CD4-positive, alpha-beta T cell (primary cell): ENCODE measurements at regions not wholly inside any gene's neighbourhood (a gene's known extent, or its start where the extent isn't known, plus 50 kb on each side); places are given as distances from the start of the nearest gene placed in this dataset.
"Not testable (repeated sequence)": the region's sequence is repeated elsewhere in the genome, so short reads cannot be mapped to it uniquely, and the experiment has no call there.

Experiments used
- ATAC-seq: fragments of 200-7000 bp; cut with Tn5 transposase; one replicate; pipeline ENCODE4 v1.10.0; 2022; ENCODE audit warnings: mild to moderate bottlenecking; ENCODE audit not compliant: poor library complexity
- CTCF ChIA-PET: fragments of 350-600 bp; sonication (Branson Sonifier 250); formaldehyde crosslinking; loops from one replicate; lab custom pipeline; 2021; ENCODE audit warnings: antibody characterized with exemption, inconsistent platforms; lab: Charles Lee
- POLR2A ChIA-PET: fragments of 350-600 bp; sonication (Branson Sonifier 250); formaldehyde crosslinking; loops from one replicate; lab custom pipeline; 2021; ENCODE audit warnings: antibody characterized with exemption, inconsistent platforms; lab: Charles Lee
- DNase-seq, 14 experiments: peaks; one replicate each; pipeline ENCODE4 v3.0.0-alpha.2; 2013 to 2020; ENCODE audit warnings: mixed read lengths in 2 of 14
- H3K27ac ChIP-seq, 2 donors: one replicate each; pipeline versions ENCODE4 v1.5.1 to v1.7.0; 2013; ENCODE audit warnings: low read length in 2 of 2, low read depth in 1 of 2, mild to moderate bottlenecking in 1 of 2
- H3K27me3 ChIP-seq, 2 experiments: 1 replicate in 1 of 2; 2 replicates in 1 of 2; pipeline versions ENCODE4 v1.6.1 to v1.7.0; 2013; ENCODE audit warnings: low read length in 2 of 2, control low read depth in 1 of 2, mild to moderate bottlenecking in 1 of 2, moderate library complexity in 1 of 2; ENCODE audit not compliant: insufficient read depth in 2 of 2, control insufficient read depth in 1 of 2
- H3K36me3 ChIP-seq: one replicate; pipeline ENCODE4 v1.6.1; 2013; ENCODE audit warnings: low read length, control low read depth; ENCODE audit not compliant: insufficient read depth
- H3K4me1 ChIP-seq: one replicate; pipeline ENCODE4 v1.6.1; 2013; ENCODE audit warnings: low read length, control low read depth; ENCODE audit not compliant: insufficient read depth
- H3K4me3 ChIP-seq: one replicate; pipeline ENCODE4 v1.5.1; 2013; ENCODE audit warnings: mild to moderate bottlenecking, low read length, moderate library complexity
- H3K9me3 ChIP-seq, 2 experiments: 1 replicate in 1 of 2; 2 replicates in 1 of 2; pipeline versions ENCODE4 v1.6.1 to v1.7.0; 2013; ENCODE audit warnings: low read length in 2 of 2, mild to moderate bottlenecking in 2 of 2, control low read depth in 1 of 2, moderate library complexity in 1 of 2; ENCODE audit not compliant: control insufficient read depth in 1 of 2, insufficient read depth in 1 of 2
- H3K27ac Mint-ChIP-seq: one replicate; pipeline ENCODE4 v1.8.0; 2020; ENCODE audit warnings: mixed read lengths
- H3K27me3 Mint-ChIP-seq: one replicate; pipeline ENCODE4 v1.8.0; 2021; ENCODE audit warnings: mixed read lengths
- H3K36me3 Mint-ChIP-seq: one replicate; pipeline ENCODE4 v1.8.0; 2021; ENCODE audit warnings: low read depth, mixed read lengths
- H3K4me1 Mint-ChIP-seq: one replicate; pipeline ENCODE4 v1.8.0; 2021; ENCODE audit warnings: low read depth, mixed read lengths
- H3K4me3 Mint-ChIP-seq: one replicate; pipeline ENCODE4 v1.8.0; 2020; ENCODE audit warnings: mild to moderate bottlenecking, mixed read lengths
- H3K9me3 Mint-ChIP-seq: one replicate; pipeline ENCODE4 v1.8.0; 2020; ENCODE audit warnings: mixed read lengths
- intact Hi-C, 2 experiments: fragments of 100-400 bp; cut with DNase I in 1 of 2; cut with micrococcal nuclease in 1 of 2; formaldehyde crosslinking; loops; one replicate each; pipeline versions ENCODE4 v1.15.1 to v1.9.0; 2023 to 2025; cut with DNase I, micrococcal nuclease
- TF ChIP-seq, protein P1 (sequence below): fragments of 200-600 bp; IDR thresholded peaks from one replicate; pipeline ENCODE4 v1.8.0; 2022; ENCODE audit warnings: antibody characterized with exemption, mild to moderate bottlenecking

DNA sequence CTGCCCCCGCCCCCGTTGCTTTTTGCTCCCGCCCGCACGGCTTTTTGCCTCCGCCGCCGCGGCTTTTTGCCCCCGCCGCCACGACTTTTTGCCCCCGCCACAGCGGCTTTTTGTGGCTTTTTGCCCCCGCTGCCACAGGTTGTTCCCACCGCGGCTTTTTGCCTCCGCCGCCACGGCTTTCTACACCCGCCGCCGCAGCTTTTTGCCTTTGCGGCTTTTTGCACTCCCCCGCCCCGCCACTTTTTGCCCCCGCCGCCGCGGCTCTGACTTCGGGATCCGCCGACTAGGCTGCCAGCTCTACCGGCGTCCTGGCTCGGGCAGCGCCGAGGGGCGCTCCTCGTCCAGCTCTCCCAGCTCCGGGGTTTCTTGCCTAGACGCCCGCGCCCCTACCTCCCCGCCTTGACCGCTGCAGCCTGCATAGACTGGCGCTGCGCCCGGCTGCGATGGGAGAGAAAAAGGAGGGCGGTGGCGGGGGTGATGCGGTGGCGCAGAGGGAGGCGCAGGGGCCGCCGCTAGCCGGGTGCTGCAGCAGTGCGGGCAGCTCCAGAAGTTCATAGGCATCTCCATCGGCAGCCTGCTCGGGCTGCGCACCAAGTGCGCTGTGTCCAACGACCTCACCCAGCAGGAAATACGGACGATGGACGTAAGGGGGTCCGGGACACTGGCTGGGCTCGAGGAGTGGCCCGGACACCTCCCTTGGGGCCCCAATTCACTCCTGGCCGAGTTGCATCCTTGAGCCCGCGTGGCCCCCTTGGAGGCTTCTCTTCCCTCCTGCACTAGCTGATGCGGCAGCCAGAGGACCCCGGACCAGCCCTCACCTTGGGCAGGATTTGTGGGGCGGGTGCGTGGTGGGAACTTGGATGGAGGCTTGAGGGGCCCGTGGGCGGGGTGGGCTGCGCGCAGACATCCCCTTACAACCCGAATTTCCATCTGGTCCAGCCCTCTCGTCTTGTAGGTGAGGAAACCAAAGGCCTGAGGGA is 555.7 kb downstream of the TP53TG3F start:
- H3K36me3 ChIP-seq, H3K9me3 Mint-ChIP-seq, H3K4me3 ChIP-seq, POLR2A ChIA-PET, H3K27ac Mint-ChIP-seq, CTCF ChIA-PET, H3K27me3 ChIP-seq, H3K4me3 Mint-ChIP-seq, ATAC-seq, H3K4me1 Mint-ChIP-seq, H3K27me3 Mint-ChIP-seq, H3K4me1 ChIP-seq, H3K36me3 Mint-ChIP-seq, intact Hi-C loops, DNase-seq, H3K27ac ChIP-seq: not testable (repeated sequence)
- peaks cover 0 to 24% of the 10 kb centered on the region in 2 experiments for H3K9me3 ChIP-seq

DNA sequence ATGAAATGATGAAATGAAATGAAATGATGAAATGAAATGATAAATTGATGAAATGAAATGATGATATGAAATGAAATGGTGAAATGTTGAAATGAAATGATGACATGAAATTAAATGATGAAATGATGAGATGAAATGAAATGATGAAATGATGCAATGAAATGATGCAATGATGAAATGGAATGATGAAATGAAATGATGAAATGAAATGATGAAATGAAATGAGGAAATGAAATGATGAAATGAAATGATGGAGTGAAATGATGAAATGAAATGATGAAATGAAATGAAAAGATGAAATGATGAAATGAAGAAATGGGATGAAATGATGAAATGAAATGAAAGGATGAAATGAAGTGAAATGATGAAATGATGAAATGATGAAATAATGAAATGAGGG is 558.9 kb downstream of the TP53TG3F start:
- H3K36me3 Mint-ChIP-seq, POLR2A ChIA-PET, H3K27ac ChIP-seq, H3K4me1 ChIP-seq, H3K27me3 Mint-ChIP-seq, H3K27me3 ChIP-seq, H3K27ac Mint-ChIP-seq, H3K4me3 Mint-ChIP-seq, intact Hi-C loops, H3K36me3 ChIP-seq, CTCF ChIA-PET, H3K4me1 Mint-ChIP-seq, H3K4me3 ChIP-seq, H3K9me3 Mint-ChIP-seq, DNase-seq, ATAC-seq: not testable (repeated sequence)
- peaks cover 0 to 24% of the 10 kb centered on the region in 2 experiments for H3K9me3 ChIP-seq

DNA sequence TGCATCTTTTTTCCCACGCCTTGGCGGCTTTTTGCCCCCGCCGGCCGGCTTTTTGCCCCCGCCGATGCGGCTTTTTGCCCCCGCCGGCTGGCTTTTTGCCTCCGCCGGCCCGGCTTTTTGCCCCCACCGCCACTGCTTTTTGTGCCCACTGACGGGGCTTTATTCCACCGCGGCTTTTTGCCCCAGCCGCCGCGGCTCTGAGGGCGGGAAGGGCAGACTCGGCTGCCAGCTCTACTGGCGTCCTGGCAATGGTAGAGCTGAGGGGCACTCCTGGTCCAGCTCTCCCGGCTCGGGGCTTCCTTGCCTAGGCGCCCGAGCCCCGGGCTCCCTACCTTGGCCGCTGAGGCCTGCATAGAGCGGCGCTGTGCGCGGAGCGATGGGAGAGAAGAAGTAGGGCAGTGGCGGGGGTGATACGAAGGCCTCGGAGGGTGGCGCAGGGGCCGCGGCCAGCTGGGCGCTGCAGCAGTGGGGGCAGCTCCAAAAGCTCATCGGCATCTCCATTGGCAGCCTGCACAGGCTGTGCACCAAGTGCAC is 591.4 kb downstream of the TP53TG3F start:
- TF ChIP-seq, protein P1, sequence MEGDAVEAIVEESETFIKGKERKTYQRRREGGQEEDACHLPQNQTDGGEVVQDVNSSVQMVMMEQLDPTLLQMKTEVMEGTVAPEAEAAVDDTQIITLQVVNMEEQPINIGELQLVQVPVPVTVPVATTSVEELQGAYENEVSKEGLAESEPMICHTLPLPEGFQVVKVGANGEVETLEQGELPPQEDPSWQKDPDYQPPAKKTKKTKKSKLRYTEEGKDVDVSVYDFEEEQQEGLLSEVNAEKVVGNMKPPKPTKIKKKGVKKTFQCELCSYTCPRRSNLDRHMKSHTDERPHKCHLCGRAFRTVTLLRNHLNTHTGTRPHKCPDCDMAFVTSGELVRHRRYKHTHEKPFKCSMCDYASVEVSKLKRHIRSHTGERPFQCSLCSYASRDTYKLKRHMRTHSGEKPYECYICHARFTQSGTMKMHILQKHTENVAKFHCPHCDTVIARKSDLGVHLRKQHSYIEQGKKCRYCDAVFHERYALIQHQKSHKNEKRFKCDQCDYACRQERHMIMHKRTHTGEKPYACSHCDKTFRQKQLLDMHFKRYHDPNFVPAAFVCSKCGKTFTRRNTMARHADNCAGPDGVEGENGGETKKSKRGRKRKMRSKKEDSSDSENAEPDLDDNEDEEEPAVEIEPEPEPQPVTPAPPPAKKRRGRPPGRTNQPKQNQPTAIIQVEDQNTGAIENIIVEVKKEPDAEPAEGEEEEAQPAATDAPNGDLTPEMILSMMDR: no peak
- intact Hi-C loops: no loop called here

DNA sequence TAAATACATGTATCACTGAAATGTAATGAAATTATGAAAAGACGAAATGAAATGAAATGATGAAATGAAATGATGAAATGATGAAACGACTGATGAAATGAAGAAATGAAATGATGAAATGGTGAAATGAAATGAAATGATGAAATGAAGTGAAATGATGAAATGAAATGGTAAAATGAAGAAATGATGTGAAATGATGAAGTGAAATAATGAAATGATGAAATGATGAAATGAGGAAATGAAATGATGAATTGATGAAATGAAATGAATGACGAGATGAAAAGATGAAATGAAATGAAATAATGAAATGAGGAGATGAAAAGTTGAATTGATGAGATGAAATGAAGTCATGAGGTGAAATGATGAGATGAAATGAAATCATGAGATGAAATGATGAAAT is 594.7 kb downstream of the TP53TG3F start:
- DNase-seq (no peak), ATAC-seq (no peak)
- intact Hi-C loops: no loop called here
- no peaks in the 10 kb centered on the region for H3K4me1 ChIP-seq
- Mint-ChIP-seq H3K36me3 (peaks cover 5% of the 10 kb centered on the region), H3K27me3 (no peaks in the 10 kb centered on the region), H3K27ac (no peak overlapping the region), H3K4me1 (no peaks in the 10 kb centered on the region), H3K4me3 (no peak overlapping the region), H3K9me3 (peaks cover 22% of the 10 kb centered on the region)
- H3K9me3 ChIP-seq: peaks cover 8 to 23% of the 10 kb centered on the region in 2 experiments
- H3K27ac ChIP-seq: no peak overlapping the region
- TF ChIP-seq, protein P1: no peak
- ChIA-PET CTCF (no interaction called here), POLR2A (no interaction called here)
- no peak overlapping the region for H3K4me3 ChIP-seq
- no peaks in the 10 kb centered on the region for H3K36me3 ChIP-seq
- no peaks in the 10 kb centered on the region for H3K27me3 ChIP-seq

More for the DNA sequence above, 591.4 kb downstream of the TP53TG3F start:
- Mint-ChIP-seq H3K27ac (no peak overlapping the region), H3K36me3 (peaks cover 9% of the 10 kb centered on the region), H3K4me1 (no peaks in the 10 kb centered on the region), H3K4me3 (no peak overlapping the region), H3K9me3 (peaks cover 26% of the 10 kb centered on the region), H3K27me3 (no peaks in the 10 kb centered on the region)
- no peak overlapping the region for H3K27ac ChIP-seq
- H3K9me3 ChIP-seq: peaks cover 8 to 23% of the 10 kb centered on the region in 2 experiments
- no peak overlapping the region for H3K4me3 ChIP-seq
- no peaks in the 10 kb centered on the region for H3K4me1 ChIP-seq
- H3K27me3 ChIP-seq: no peaks in the 10 kb centered on the region
- ATAC-seq: no peak
- ChIA-PET CTCF (no interaction called here), POLR2A (no interaction called here)
- no peaks in the 10 kb centered on the region for H3K36me3 ChIP-seq
- peak in 1 of 14 experiments; percentile 3 for DNase-seq
